Mesothelial cell of epicardium (in vitro differentiated cells): ENCODE measurements at regions not wholly inside any gene's neighbourhood (a gene's known extent, or its start where the extent isn't known, plus 50 kb on each side); places are given as distances from the start of the nearest gene placed in this dataset.

Experiments
- DNase-seq, 2 experiments: peaks; one replicate each; pipeline ENCODE4 v3.0.0; 2021; ENCODE audit warnings: low spot score in 2 of 2; ENCODE audit not compliant: unreplicated experiment in 2 of 2
- H3K27ac Mint-ChIP-seq: 2 replicates; pipeline ENCODE4 v1.8.0; 2021; ENCODE audit warnings: mixed read lengths
- H3K27me3 Mint-ChIP-seq: 2 replicates; pipeline ENCODE4 v1.8.0; 2021; ENCODE audit warnings: low read depth, mixed read lengths
- H3K36me3 Mint-ChIP-seq: 2 replicates; pipeline ENCODE4 v1.8.0; 2021; ENCODE audit warnings: mixed read lengths
- H3K4me1 Mint-ChIP-seq: 2 replicates; pipeline ENCODE4 v1.8.0; 2021; ENCODE audit warnings: mixed read lengths
- H3K4me3 Mint-ChIP-seq: 2 replicates; pipeline ENCODE4 v1.8.0; 2021; ENCODE audit warnings: mild to moderate bottlenecking, moderate library complexity, mixed read lengths
- H3K9me3 Mint-ChIP-seq: 2 replicates; pipeline ENCODE4 v1.8.0; 2021; ENCODE audit warnings: mixed read lengths
- CTCF ChIP-seq: fragments of 200-600 bp; sonication (generic); IDR thresholded peaks from one replicate; pipeline ENCODE4 v1.5.0; 2021; ENCODE audit warnings: antibody characterized with exemption; ENCODE audit not compliant: unreplicated experiment

GRCh38 chr7:126215785-126216184 lies 1037.0 kb downstream of the GRM8 start:
- no peaks in the 10 kb centered on the region for H3K27me3 Mint-ChIP-seq
- H3K4me1 Mint-ChIP-seq = peaks cover 16% of the 10 kb centered on the region
- no peaks in the 10 kb centered on the region for H3K36me3 Mint-ChIP-seq
- H3K9me3 Mint-ChIP-seq = peaks cover 18% of the 10 kb centered on the region
- no peak for TF ChIP-seq CTCF
- H3K4me3 Mint-ChIP-seq = no peak overlapping the region
- no peak for DNase-seq
- no peak overlapping the region for H3K27ac Mint-ChIP-seq

GRCh38 chr7:126213876-126214275 lies 1038.9 kb downstream of the GRM8 start:
- Mint-ChIP-seq H3K27ac (peak overlapping the region; percentile 63), H3K36me3 (no peaks in the 10 kb centered on the region)

GRCh38 chr7:126211875-126212274 lies 1040.9 kb downstream of the GRM8 start:
- no peaks in the 10 kb centered on the region for H3K36me3 Mint-ChIP-seq
- peaks cover 16% of the 10 kb centered on the region for H3K4me1 Mint-ChIP-seq
- no peak overlapping the region for H3K4me3 Mint-ChIP-seq
- no peak for TF ChIP-seq CTCF
- H3K27me3 Mint-ChIP-seq = no peaks in the 10 kb centered on the region
- no peak overlapping the region for H3K27ac Mint-ChIP-seq
- H3K9me3 Mint-ChIP-seq = no peaks in the 10 kb centered on the region
- no peak for DNase-seq

More at GRCh38 chr7:126213876-126214275, 1038.9 kb downstream of the GRM8 start:
- no peak for TF ChIP-seq CTCF
- Mint-ChIP-seq H3K4me1 (peaks cover 16% of the 10 kb centered on the region), H3K9me3 (peaks cover 4% of the 10 kb centered on the region), H3K27me3 (no peaks in the 10 kb centered on the region), H3K4me3 (no peak overlapping the region)
- no peak for DNase-seq

- no peaks in the 10 kb centered on the region for H3K9me3 Mint-ChIP-seq
- TF ChIP-seq CTCF = no peak
- no peak for DNase-seq
- no peaks in the 10 kb centered on the region for H3K36me3 Mint-ChIP-seq
- H3K4me3 Mint-ChIP-seq = no peak overlapping the region
- peaks cover 16% of the 10 kb centered on the region for H3K4me1 Mint-ChIP-seq
- H3K27me3 Mint-ChIP-seq = no peaks in the 10 kb centered on the region
- no peak overlapping the region for H3K27ac Mint-ChIP-seq
Measured at GRCh38 chr7:126210707-126211106, 1042.0 kb downstream of the GRM8 start.

- DNase-seq = no peak
- Mint-ChIP-seq H3K4me1 (peaks cover 4% of the 10 kb centered on the region), H3K27ac (no peak overlapping the region), H3K27me3 (no peaks in the 10 kb centered on the region), H3K36me3 (no peaks in the 10 kb centered on the region), H3K9me3 (no peaks in the 10 kb centered on the region), H3K4me3 (no peak overlapping the region)
- no peak for TF ChIP-seq CTCF
Measured at GRCh38 chr7:126203185-126203584, 1049.6 kb downstream of the GRM8 start.

- Mint-ChIP-seq H3K4me1 (peaks cover 4% of the 10 kb centered on the region), H3K27me3 (no peaks in the 10 kb centered on the region), H3K4me3 (no peak overlapping the region), H3K27ac (no peak overlapping the region), H3K36me3 (no peaks in the 10 kb centered on the region), H3K9me3 (no peaks in the 10 kb centered on the region)
- no peak for DNase-seq
- no peak for TF ChIP-seq CTCF
Measured at GRCh38 chr7:126202177-126202576, 1050.6 kb downstream of the GRM8 start.
